GM12878 (cell line): ENCODE measurements at regions not wholly inside any gene's neighbourhood (a gene's known extent, or its start where the extent isn't known, plus 50 kb on each side); places are given as distances from the start of the nearest gene placed in this dataset.

Experiments used
- BCLAF1 ChIP-seq: fragments of 450-650 bp; IDR thresholded peaks from 2 replicates; pipeline ENCODE4 v1.6.1; 2017; ENCODE audit warnings: antibody characterized with exemption, mild to moderate bottlenecking, moderate library complexity
- CTCF ChIP-seq, 3 experiments: IDR thresholded peaks in 2 of 3; conservative IDR thresholded peaks in 1 of 3; 2 replicates each; pipeline ENCODE4 v1.5.1; 2011; ENCODE audit warnings: low read depth in 3 of 3, low read length in 3 of 3, mild to moderate bottlenecking in 3 of 3, control low read depth in 2 of 3, moderate library complexity in 2 of 3, inconsistent platforms in 1 of 3, mixed read lengths in 1 of 3; ENCODE audit not compliant: control insufficient read depth in 2 of 3, insufficient read depth in 1 of 3; ENCODE audit errors: extremely low read depth in 1 of 3
- ELK1 ChIP-seq: IDR thresholded peaks from 2 replicates; pipeline ENCODE4 v1.6.1; 2012; ENCODE audit warnings: low read depth, low read length, improper control_type of control experiment
- ESRRA ChIP-seq: IDR thresholded peaks from 2 replicates; pipeline ENCODE4 v1.6.1; 2012; ENCODE audit warnings: mild to moderate bottlenecking, low read length, improper control_type of control experiment
- GATAD2B ChIP-seq: fragments of 450-650 bp; conservative IDR thresholded peaks from 2 replicates; pipeline ENCODE4 v1.6.1; 2017; ENCODE audit warnings: low read depth, mild to moderate bottlenecking, moderate library complexity
- JUNB ChIP-seq: IDR thresholded peaks from 2 replicates; pipeline ENCODE4 v1.6.1; 2016; ENCODE audit warnings: antibody characterized with exemption, mild to moderate bottlenecking
- JUND ChIP-seq: IDR thresholded peaks from 2 replicates; pipeline ENCODE4 v1.6.1; 2012; ENCODE audit warnings: low read depth, mild to moderate bottlenecking, low read length, improper control_type of control experiment, moderate library complexity
- NFXL1 ChIP-seq: fragments of 450-650 bp; IDR thresholded peaks from 2 replicates; pipeline ENCODE4 v1.6.1; 2017; ENCODE audit warnings: antibody characterized with exemption, mild to moderate bottlenecking, borderline replicate concordance
- NFYB ChIP-seq: IDR thresholded peaks from 2 replicates; pipeline ENCODE4 v1.6.1; 2011; ENCODE audit warnings: low read depth, mild to moderate bottlenecking, low read length, improper control_type of control experiment, moderate library complexity; ENCODE audit not compliant: insufficient read depth
- STAT3 ChIP-seq: IDR thresholded peaks from 2 replicates; pipeline ENCODE4 v1.6.1; 2011; ENCODE audit warnings: low read depth, low read length, improper control_type of control experiment

- TF ChIP-seq BCLAF1 (no peak), JUND (no peak), NFXL1 (no peak), ELK1 (no peak), NFYB (no peak), STAT3 (no peak), ESRRA (no peak), GATAD2B (no peak), JUNB (no peak), CTCF (IDR thresholded peaks at IDR 0.05 in 2 of 3, conservative IDR thresholded peaks at IDR 0.05 in 1 of 3; ENCODE audit: control insufficient read depth in 2 of 3, extremely low read depth in 1 of 3, insufficient read depth in 1 of 3, low read depth in 3 of 3, low read length in 3 of 3) (no peak)
These were observed 183.6 kb downstream of the IGLL1 start for GRCh38 chr22:23396362-23397007.
